ENCODE measurements at regions not wholly inside any gene's neighbourhood (a gene's known extent, or its start where the extent isn't known, plus 50 kb on each side); places are given as distances from the start of the nearest gene placed in this dataset.

- Histone ChIP-seq H4K20me1 (replicated peaks; ENCODE audit: control insufficient read depth, extremely low read depth, insufficient read depth, low read length) (no peaks in the 10 kb centered on the region), H3K4me1 (ENCODE audit: control insufficient read depth, extremely low read depth, insufficient read depth, low read length) (no peaks in the 10 kb centered on the region), H3K27me3 (ENCODE audit: control insufficient read depth in 2 of 2, insufficient read depth in 2 of 2, low read length in 2 of 2) (no peaks in the 10 kb centered on the region), H3K9me3 (replicated peaks; ENCODE audit: control insufficient read depth, insufficient read depth, low read length) (no peaks in the 10 kb centered on the region), H2AFZ (ENCODE audit: low read depth, low read length) (no peak overlapping the region), H3K4me3 (replicated peaks in 1 of 3; ENCODE audit: insufficient read depth in 1 of 3, low read depth in 1 of 3, low read length in 3 of 3) (no peak overlapping the region), H3K36me3 (ENCODE audit: control insufficient read depth in 2 of 2, extremely low read depth in 1 of 2, insufficient read depth in 2 of 2, low read length in 2 of 2) (no peaks in the 10 kb centered on the region), H3K4me2 (ENCODE audit: insufficient read depth, low read length) (no peak overlapping the region), H3K9ac (replicated peaks; ENCODE audit: extremely low read depth, insufficient read depth, low read length) (no peak overlapping the region), H3K27ac (ENCODE audit: insufficient read depth, low read depth, low read length) (no peak overlapping the region), H3K9me1 (replicated peaks; ENCODE audit: control insufficient read depth, extremely low read depth, insufficient read depth, low read length) (no peaks in the 10 kb centered on the region), H3K79me2 (ENCODE audit: control insufficient read depth, insufficient read depth, low read length) (no peaks in the 10 kb centered on the region)
- ChIA-PET POLR2A (no interaction called here), CTCF (no interaction called here)
- intact Hi-C loops (cut with micrococcal nuclease) (no loop called here), dilution Hi-C loops (cut with MboI; ENCODE audit: extremely low pct_ligation_motif_present, low sequenced_read_pairs) (no loop called here)
- DNase-seq (ENCODE audit: low read depth, low spot score) (no peak), FAIRE-seq (no peak)
- no peak for TF ChIP-seq POLR2AphosphoS5 (IDR thresholded peaks at IDR 0.05; ENCODE audit: insufficient read depth, low read depth, low read length)
- TF ChIP-seq CTCF (IDR thresholded peaks at IDR 0.05; ENCODE audit: extremely low read depth in 1 of 2, insufficient read depth in 1 of 2, low read depth in 1 of 2, low read length in 2 of 2): no peak
- TF ChIP-seq JUN (IDR thresholded peaks at IDR 0.05; ENCODE audit: borderline replicate concordance, insufficient read depth, insufficient read length, low read depth): no peak
- no peak for TF ChIP-seq EZH2 (IDR thresholded peaks at IDR 0.05; ENCODE audit: borderline replicate concordance, low read depth, low read length, severe bottlenecking)
- TF ChIP-seq GATA2 (IDR thresholded peaks at IDR 0.05; ENCODE audit: insufficient read depth, insufficient read length, low read depth, low read length): no peak
- TF ChIP-seq FOS (IDR thresholded peaks at IDR 0.05; ENCODE audit: borderline replicate concordance, insufficient read depth, low read length): no peak
- TF ChIP-seq MYC (IDR thresholded peaks at IDR 0.05; ENCODE audit: low read depth, low read length): no peak
- TF ChIP-seq POLR2A (IDR thresholded peaks at IDR 0.05; ENCODE audit: low read depth, low read length): no peak
- TF ChIP-seq MAX (IDR thresholded peaks at IDR 0.05; ENCODE audit: insufficient read depth, insufficient read length): no peak
- no TSS peak for BruUV-seq (replicated peaks)
Observed at GRCh38 chr5:74422671-74423070, 217.9 kb downstream of the ENC1 start.

All from endothelial cell of umbilical vein (primary cell).